ENCODE measurements at regions not wholly inside any gene's neighbourhood (a gene's known extent, or its start where the extent isn't known, plus 50 kb on each side); places are given as distances from the start of the nearest gene placed in this dataset.

DNA sequence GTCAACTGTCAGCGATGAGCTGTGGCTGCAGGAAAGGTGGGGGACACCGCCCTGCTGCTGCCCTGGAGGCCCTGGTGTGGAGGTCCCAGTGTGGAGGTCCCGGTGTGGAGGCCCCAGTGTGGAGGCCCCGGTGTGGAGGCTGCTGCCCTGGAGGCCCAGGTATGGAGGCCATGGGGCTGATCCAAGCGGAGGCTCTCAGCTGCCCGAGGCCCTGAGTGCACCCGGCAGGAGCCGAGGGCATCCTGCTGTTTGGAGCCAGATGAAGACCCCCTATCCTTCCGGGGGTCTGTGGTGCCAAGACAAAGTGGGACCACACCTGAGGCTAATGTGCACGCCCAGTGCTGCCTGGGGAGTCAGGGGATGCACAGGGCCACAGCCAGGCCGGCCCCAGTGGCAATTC lies 210.4 kb upstream of the SOX1 start:
- CTCF ChIA-PET = no interaction called here
- no peak for DNase-seq (ENCODE audit: extremely low spot score)
- POLR2A ChIA-PET = no interaction called here
- TF ChIP-seq, protein P1, sequence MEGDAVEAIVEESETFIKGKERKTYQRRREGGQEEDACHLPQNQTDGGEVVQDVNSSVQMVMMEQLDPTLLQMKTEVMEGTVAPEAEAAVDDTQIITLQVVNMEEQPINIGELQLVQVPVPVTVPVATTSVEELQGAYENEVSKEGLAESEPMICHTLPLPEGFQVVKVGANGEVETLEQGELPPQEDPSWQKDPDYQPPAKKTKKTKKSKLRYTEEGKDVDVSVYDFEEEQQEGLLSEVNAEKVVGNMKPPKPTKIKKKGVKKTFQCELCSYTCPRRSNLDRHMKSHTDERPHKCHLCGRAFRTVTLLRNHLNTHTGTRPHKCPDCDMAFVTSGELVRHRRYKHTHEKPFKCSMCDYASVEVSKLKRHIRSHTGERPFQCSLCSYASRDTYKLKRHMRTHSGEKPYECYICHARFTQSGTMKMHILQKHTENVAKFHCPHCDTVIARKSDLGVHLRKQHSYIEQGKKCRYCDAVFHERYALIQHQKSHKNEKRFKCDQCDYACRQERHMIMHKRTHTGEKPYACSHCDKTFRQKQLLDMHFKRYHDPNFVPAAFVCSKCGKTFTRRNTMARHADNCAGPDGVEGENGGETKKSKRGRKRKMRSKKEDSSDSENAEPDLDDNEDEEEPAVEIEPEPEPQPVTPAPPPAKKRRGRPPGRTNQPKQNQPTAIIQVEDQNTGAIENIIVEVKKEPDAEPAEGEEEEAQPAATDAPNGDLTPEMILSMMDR (IDR thresholded peaks at IDR 0.05; ENCODE audit: control extremely low read depth, extremely low read depth, low read depth, missing control alignments) = no peak

DNA sequence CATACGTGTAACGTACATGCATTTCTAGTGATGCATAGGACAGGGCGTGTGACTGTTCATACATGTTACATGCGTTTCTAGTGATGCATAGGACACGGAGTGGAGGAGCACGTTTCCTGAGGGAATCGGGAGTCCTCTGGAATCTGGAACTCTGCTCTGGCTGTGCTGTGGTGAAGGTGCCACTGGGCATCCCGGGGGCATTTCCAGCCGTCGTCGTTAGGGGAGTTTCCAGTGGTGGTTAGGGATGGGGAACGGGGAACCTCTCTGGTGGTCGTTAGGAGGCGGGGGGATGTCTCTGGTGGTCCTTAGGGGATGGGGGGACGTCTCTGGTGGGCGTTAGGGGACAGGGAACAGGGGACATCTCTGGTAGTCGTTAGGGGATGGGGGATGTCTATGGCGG lies 209.6 kb upstream of the SOX1 start:
- TF ChIP-seq, protein P1 (IDR thresholded peaks at IDR 0.05; ENCODE audit: control extremely low read depth, extremely low read depth, low read depth, missing control alignments) = no peak
- POLR2A ChIA-PET = no interaction called here
- no peak for DNase-seq (ENCODE audit: extremely low spot score)
- CTCF ChIA-PET = no interaction called here

DNA sequence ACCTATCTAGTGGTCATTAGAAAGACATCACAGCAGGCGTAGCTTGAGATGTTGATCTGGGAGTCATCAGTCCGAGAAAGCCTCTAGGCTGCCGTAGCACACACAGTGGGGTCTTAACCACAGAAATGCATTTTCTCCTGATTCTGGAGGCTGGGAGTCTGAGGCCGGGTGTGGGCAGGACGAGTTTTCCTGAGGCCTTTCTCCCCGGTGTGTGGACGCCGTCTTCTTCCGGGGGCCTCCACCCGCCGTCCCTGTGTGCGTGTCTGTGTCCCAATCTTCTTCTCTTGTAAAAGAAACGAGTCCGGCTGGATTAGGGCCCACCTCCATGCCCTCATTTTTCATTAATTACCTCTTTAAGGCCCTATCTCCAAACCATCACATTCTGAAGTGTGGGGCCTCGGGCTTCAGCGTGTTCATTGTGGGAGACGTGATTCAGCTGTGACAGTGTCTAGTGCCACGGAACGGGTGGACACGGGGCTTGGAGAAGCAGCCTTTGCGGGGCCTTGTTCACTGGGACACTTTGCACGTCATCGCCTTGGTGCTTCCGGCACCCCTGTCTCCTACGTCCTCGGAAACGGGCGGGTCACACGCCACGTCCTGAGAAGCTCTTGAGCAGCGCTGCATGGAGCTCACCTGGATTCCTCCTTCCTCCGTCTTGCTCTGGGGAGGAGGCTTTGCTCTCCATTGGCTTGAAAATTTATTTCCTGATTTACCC lies 208.9 kb upstream of the SOX1 start:
- no peak for DNase-seq (ENCODE audit: extremely low spot score)
- ChIA-PET CTCF (no interaction called here), POLR2A (no interaction called here)
- TF ChIP-seq, protein P1 (IDR thresholded peaks at IDR 0.05; ENCODE audit: control extremely low read depth, extremely low read depth, low read depth, missing control alignments) = no peak

DNA sequence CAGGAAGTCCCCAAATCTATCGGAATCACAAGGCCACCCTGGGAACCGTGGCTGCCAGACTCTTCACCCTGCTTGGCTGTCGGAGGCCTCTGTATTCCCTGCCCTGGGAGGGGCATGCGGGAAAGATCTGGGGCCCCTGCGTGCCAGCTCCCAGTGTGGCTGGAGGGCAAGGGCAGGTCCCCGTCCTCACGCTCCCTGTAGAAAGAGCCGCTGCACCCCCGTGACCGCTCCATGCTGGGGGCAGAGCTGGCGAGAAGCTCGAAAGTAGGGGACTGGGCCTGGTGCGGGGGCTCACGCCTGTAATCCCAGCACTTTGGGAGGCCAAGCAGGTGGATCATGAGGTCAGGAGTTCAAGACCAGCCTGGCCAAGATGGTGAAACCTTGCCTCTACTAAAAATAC lies 208.4 kb upstream of the SOX1 start:
- no peak for DNase-seq (ENCODE audit: extremely low spot score)
- TF ChIP-seq, protein P1 (IDR thresholded peaks at IDR 0.05; ENCODE audit: control extremely low read depth, extremely low read depth, low read depth, missing control alignments) = no peak
- ChIA-PET CTCF (no interaction called here), POLR2A (no interaction called here)

DNA sequence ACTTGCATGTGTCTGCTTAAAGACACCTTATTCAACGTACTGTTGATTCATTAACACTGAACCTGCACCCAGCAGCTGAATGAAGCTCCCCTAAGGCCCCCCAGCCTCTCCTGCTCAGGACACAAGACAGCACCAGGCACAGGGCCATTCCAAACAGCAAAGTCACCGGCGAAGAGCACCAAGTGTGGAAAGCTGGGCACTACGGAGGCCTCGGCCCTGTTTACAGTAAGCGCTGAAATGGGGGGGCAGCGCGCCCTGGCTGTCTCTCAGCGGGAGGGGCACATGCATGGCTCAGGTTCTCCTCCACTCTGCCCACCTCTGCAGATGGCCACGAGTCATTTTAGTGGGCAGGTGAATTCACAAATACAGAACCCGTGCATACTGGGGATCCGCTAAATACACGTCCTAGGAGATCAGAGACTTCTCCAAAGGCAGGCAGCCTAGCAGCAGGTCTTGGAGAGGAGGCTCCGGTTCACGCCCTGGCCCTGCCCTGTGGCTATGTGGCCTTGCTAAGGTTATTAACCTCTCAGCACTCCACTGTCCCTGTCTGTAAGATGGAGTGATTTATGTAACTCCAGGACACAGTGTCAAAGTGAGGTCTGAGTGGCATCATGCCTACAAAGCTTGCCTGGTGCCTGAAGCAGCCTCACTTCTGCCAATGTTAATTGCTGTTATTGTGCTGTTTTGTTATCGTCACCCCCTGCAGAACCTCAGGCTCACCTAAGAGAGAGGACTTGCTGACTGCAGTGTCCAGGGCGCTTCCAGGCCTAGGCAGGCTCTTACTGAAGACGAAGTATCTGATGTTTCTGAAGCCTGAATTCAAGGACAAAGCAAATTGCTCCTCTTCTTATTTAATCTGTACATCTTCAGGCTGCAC lies 207.4 kb upstream of the SOX1 start:
- ChIA-PET POLR2A (no interaction called here), CTCF (interaction anchor here (1.0 kb wide), 1 partner anchor 10 kb away, joined by 4 read pairs; no protein-coding TSS in a partner anchor)
- TF ChIP-seq, protein P1 (IDR thresholded peaks at IDR 0.05; ENCODE audit: control extremely low read depth, extremely low read depth, low read depth, missing control alignments) = no peak
- no peak for DNase-seq (ENCODE audit: extremely low spot score)

- DNase-seq (ENCODE audit: extremely low spot score) = no peak
- ChIA-PET POLR2A (no interaction called here), CTCF (interaction anchor here (1.0 kb wide), 1 partner anchor 10 kb away, joined by 4 read pairs; no protein-coding TSS in a partner anchor)
- TF ChIP-seq, protein P1 (IDR thresholded peaks at IDR 0.05; ENCODE audit: control extremely low read depth, extremely low read depth, low read depth, missing control alignments) = no peak
These were observed 206.8 kb upstream of the SOX1 start for GRCh38 chr13:111860231-111860552.

Data from GM10248 (cell line).